Suprapubic skin (tissue), 4 donors: ENCODE measurements at regions not wholly inside any gene's neighbourhood (a gene's known extent, or its start where the extent isn't known, plus 50 kb on each side); places are given as distances from the start of the nearest gene placed in this dataset.

Experiments
- POLR2A ChIP-seq, 2 donors: fragments of 450-650 bp; IDR thresholded peaks; one replicate each; pipeline ENCODE4 v1.6.1; 2017; ENCODE audit warnings: antibody characterized with exemption in 2 of 2, mild to moderate bottlenecking in 2 of 2, moderate library complexity in 2 of 2
- POLR2AphosphoS5 ChIP-seq, 3 donors: sonication (generic); formaldehyde crosslinking; IDR thresholded peaks; one replicate each; pipeline ENCODE4 v1.6.1; 2017; ENCODE audit warnings: antibody characterized with exemption in 3 of 3

DNA sequence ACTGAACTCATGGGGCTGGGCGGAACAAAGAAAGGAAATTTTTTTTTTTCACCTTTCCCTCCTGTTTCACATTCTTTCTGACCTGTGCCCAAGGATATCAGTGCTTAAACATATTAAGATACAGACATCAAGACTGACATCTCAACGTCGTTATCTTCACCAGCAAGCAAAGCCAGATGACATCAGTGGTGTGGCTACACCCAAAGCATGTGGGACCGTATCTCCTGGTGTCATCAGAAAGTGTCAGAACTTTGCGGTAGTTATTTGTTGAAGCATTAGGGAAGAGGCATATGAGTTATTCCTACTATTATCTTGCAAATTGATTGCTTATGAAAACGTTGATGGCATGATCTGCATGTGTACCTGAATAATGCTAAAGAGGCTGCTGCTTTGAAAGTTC is 487.4 kb downstream of the TLE4 start:
- TF ChIP-seq POLR2A (IDR thresholded peaks at IDR 0.05) (no peak), POLR2AphosphoS5 (IDR thresholded peaks at IDR 0.05) (no peak)
